ENCODE measurements at regions not wholly inside any gene's neighbourhood (a gene's known extent, or its start where the extent isn't known, plus 50 kb on each side); places are given as distances from the start of the nearest gene placed in this dataset.

DNA sequence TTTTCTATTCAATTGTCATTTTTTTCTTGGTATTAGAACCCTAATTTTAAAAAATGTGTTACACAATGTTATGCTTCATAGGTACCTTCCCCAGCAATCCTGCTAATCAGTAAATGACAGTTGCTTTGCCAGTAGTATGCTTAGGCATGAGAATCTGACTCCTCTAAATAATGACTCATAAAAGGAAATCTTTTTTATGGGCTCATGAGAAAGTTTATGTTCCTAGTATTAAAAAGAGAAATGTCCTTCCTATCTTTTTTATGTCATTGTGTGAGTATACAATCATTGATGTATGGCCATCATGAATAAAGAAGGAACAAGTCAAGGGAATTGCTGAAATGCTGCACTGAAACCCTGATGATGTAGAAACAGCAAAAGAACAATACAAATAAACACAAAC, 1237.7 kb upstream of the PCDH20 start:
- H3K56ac ChIP-seq (ENCODE audit: low read length), result no peak overlapping the region
- no peaks in the 10 kb centered on the region for H3K79me1 ChIP-seq (ENCODE audit: low read length)
- H2BK5ac ChIP-seq (ENCODE audit: low read length), result no peak overlapping the region
- H3K4me3 ChIP-seq (ENCODE audit: low read length), result no peak overlapping the region
- no peak overlapping the region for H2BK120ac ChIP-seq (ENCODE audit: low read depth, low read length)
- H4K5ac ChIP-seq (ENCODE audit: low read length), result no peak overlapping the region
- H3K4me2 ChIP-seq (ENCODE audit: low read length), result no peak overlapping the region
- H3K4me1 ChIP-seq (ENCODE audit: control insufficient read depth, low read depth, low read length), result no peaks in the 10 kb centered on the region
- no peak for DNase-seq
- no peak overlapping the region for H2AK5ac ChIP-seq (ENCODE audit: low read length)
- no peak overlapping the region for H2BK15ac ChIP-seq (replicated peaks; ENCODE audit: low read depth)
- no peaks in the 10 kb centered on the region for H3K36me3 ChIP-seq (ENCODE audit: control insufficient read depth, insufficient read depth, low read length)
- no peak overlapping the region for H4K8ac ChIP-seq (ENCODE audit: low read depth, low read length)
- H3K79me2 ChIP-seq (ENCODE audit: control insufficient read depth, insufficient read depth, low read length), result no peaks in the 10 kb centered on the region
- no peak overlapping the region for H3K18ac ChIP-seq (ENCODE audit: low read length)
- H3K4ac ChIP-seq (ENCODE audit: low read depth, low read length), result no peak overlapping the region
- H3K23ac ChIP-seq (ENCODE audit: low read length), result no peak overlapping the region
- no peaks in the 10 kb centered on the region for H3K27me3 ChIP-seq (ENCODE audit: insufficient read depth, low read length, poor library complexity)
- H3K9ac ChIP-seq (ENCODE audit: low read length), result no peak overlapping the region
- H3K27ac ChIP-seq (ENCODE audit: low read depth, low read length), result no peak overlapping the region

DNA sequence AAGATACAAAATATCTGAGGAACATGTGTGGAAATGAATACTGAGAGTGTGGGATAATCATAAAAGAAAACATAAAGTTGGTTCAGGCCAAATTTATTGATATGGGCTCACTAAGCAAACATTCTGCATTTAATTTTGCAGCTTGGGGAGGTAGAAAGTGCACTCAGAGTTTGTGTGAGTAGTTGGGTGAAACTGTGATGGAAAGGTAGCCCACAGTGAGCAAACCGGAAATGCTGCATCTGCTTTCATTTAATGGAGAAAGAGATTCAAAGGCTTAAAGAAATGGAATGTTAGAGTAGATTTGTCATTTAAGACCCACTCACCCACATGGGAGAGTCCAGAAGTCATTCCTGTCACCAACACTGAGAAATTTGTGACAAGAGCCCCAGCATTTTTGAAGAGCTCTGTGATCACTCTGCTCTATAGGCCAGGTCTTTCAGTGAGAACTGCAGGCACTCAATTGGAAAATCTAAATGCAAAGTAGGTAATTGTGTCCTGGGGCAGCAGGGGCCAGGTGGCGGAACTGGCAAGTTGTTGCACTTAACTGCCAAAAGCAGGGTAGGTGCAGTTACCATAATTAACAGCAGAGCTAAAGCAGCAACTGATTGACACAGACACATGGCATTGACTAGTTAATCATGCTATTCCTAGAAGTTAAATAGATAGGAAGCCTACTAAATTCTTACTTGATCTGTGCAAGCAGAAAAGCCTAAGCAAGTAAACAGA, 1228.3 kb upstream of the PCDH20 start:
- Histone ChIP-seq H3K4me3 (ENCODE audit: low read length) (no peak overlapping the region), H3K56ac (ENCODE audit: low read length) (no peak overlapping the region), H4K5ac (ENCODE audit: low read length) (no peak overlapping the region), H3K4me1 (ENCODE audit: control insufficient read depth, low read depth, low read length) (no peaks in the 10 kb centered on the region), H3K23ac (ENCODE audit: low read length) (no peak overlapping the region), H3K79me2 (ENCODE audit: control insufficient read depth, insufficient read depth, low read length) (no peaks in the 10 kb centered on the region), H3K27me3 (ENCODE audit: insufficient read depth, low read length, poor library complexity) (no peaks in the 10 kb centered on the region), H3K18ac (ENCODE audit: low read length) (no peak overlapping the region), H3K79me1 (ENCODE audit: low read length) (no peaks in the 10 kb centered on the region), H3K4ac (ENCODE audit: low read depth, low read length) (no peak overlapping the region), H2BK120ac (ENCODE audit: low read depth, low read length) (no peak overlapping the region), H2BK5ac (ENCODE audit: low read length) (no peak overlapping the region), H2AK5ac (ENCODE audit: low read length) (no peak overlapping the region), H3K36me3 (ENCODE audit: control insufficient read depth, insufficient read depth, low read length) (no peaks in the 10 kb centered on the region), H3K4me2 (ENCODE audit: low read length) (no peak overlapping the region), H3K9ac (ENCODE audit: low read length) (no peak overlapping the region), H4K8ac (ENCODE audit: low read depth, low read length) (no peak overlapping the region), H3K27ac (ENCODE audit: low read depth, low read length) (no peak overlapping the region), H2BK15ac (replicated peaks; ENCODE audit: low read depth) (no peak overlapping the region)
- no peak for DNase-seq
- no CpG with 5 or more reads among the region's 2 CpGs for WGBS (ENCODE audit: extremely low coverage, insufficient coverage, low lambda C conversion rate)

DNA sequence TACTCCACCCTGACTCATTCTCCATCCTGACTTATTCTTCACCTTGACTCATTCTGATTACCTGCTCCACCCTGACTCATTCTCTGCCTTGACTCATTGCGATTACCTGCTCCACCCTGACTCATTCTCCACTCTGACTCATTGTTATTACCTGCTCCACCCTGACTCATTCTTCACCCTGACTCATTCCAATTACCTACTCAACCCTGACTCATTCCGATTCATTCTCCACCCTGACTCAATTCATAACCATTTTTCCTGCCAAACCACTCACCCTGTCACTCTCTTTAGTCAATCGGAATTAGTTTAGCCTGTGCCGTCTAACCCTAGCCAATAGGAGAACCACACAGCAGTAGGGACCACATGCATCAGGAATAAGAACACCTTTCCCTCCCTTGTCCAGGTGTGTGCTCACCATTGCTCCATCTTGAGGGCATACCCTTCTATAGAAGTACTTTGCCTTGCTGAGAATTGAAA, 1227.4 kb upstream of the PCDH20 start:
- H2AK5ac ChIP-seq (ENCODE audit: low read length), result no peak overlapping the region
- H3K4me3 ChIP-seq (ENCODE audit: low read length), result no peak overlapping the region
- no peak overlapping the region for H3K18ac ChIP-seq (ENCODE audit: low read length)
- no CpG with 5 or more reads among the region's 4 CpGs for WGBS (ENCODE audit: extremely low coverage, insufficient coverage, low lambda C conversion rate)
- H3K4me1 ChIP-seq (ENCODE audit: control insufficient read depth, low read depth, low read length), result no peaks in the 10 kb centered on the region
- H3K4me2 ChIP-seq (ENCODE audit: low read length), result no peak overlapping the region
- H3K23ac ChIP-seq (ENCODE audit: low read length), result no peak overlapping the region
- no peak overlapping the region for H3K4ac ChIP-seq (ENCODE audit: low read depth, low read length)
- no peak overlapping the region for H2BK15ac ChIP-seq (replicated peaks; ENCODE audit: low read depth)
- H3K79me2 ChIP-seq (ENCODE audit: control insufficient read depth, insufficient read depth, low read length), result no peaks in the 10 kb centered on the region
- peak; percentile 69 for DNase-seq
- no peak overlapping the region for H3K56ac ChIP-seq (ENCODE audit: low read length)
- H3K9ac ChIP-seq (ENCODE audit: low read length), result no peak overlapping the region
- no peaks in the 10 kb centered on the region for H3K36me3 ChIP-seq (ENCODE audit: control insufficient read depth, insufficient read depth, low read length)
- no peak overlapping the region for H2BK120ac ChIP-seq (ENCODE audit: low read depth, low read length)
- H4K5ac ChIP-seq (ENCODE audit: low read length), result no peak overlapping the region
- no peaks in the 10 kb centered on the region for H3K27me3 ChIP-seq (ENCODE audit: insufficient read depth, low read length, poor library complexity)
- no peak overlapping the region for H2BK5ac ChIP-seq (ENCODE audit: low read length)
- H3K79me1 ChIP-seq (ENCODE audit: low read length), result no peaks in the 10 kb centered on the region
- no peak overlapping the region for H4K8ac ChIP-seq (ENCODE audit: low read depth, low read length)
- H3K27ac ChIP-seq (ENCODE audit: low read depth, low read length), result no peak overlapping the region

DNA sequence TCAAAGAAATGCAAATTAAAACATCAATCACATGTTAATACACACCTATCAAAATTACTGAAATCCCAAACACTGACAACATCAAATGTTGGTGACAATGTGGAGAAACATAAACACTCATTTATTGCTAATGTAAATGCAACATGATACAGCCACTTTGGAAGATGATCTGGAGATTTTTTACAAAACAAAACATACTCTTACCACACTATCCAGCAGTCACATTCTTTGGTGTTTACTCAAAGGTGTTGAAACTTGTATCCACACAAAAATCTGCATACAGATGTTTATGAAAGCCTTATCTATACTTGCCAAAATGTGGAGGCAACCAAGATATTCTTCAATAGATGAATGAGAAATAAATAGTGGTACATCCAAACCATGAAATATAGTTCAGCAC, 1219.5 kb upstream of the PCDH20 start:
- Histone ChIP-seq H2BK15ac (replicated peaks; ENCODE audit: low read depth) (no peak overlapping the region), H3K9ac (ENCODE audit: low read length) (no peak overlapping the region), H3K79me1 (ENCODE audit: low read length) (no peaks in the 10 kb centered on the region), H3K4ac (ENCODE audit: low read depth, low read length) (no peak overlapping the region), H2AK5ac (ENCODE audit: low read length) (no peak overlapping the region), H3K27ac (ENCODE audit: low read depth, low read length) (no peak overlapping the region), H3K23ac (ENCODE audit: low read length) (no peak overlapping the region), H3K79me2 (ENCODE audit: control insufficient read depth, insufficient read depth, low read length) (no peaks in the 10 kb centered on the region), H3K27me3 (ENCODE audit: insufficient read depth, low read length, poor library complexity) (no peaks in the 10 kb centered on the region), H3K36me3 (ENCODE audit: control insufficient read depth, insufficient read depth, low read length) (no peaks in the 10 kb centered on the region), H4K8ac (ENCODE audit: low read depth, low read length) (no peak overlapping the region), H4K5ac (ENCODE audit: low read length) (no peak overlapping the region), H3K4me2 (ENCODE audit: low read length) (no peak overlapping the region), H3K4me3 (ENCODE audit: low read length) (no peak overlapping the region), H3K4me1 (ENCODE audit: control insufficient read depth, low read depth, low read length) (no peaks in the 10 kb centered on the region), H2BK5ac (ENCODE audit: low read length) (no peak overlapping the region), H2BK120ac (ENCODE audit: low read depth, low read length) (no peak overlapping the region), H3K56ac (ENCODE audit: low read length) (no peak overlapping the region), H3K18ac (ENCODE audit: low read length) (no peak overlapping the region)
- DNase-seq, result no peak

DNA sequence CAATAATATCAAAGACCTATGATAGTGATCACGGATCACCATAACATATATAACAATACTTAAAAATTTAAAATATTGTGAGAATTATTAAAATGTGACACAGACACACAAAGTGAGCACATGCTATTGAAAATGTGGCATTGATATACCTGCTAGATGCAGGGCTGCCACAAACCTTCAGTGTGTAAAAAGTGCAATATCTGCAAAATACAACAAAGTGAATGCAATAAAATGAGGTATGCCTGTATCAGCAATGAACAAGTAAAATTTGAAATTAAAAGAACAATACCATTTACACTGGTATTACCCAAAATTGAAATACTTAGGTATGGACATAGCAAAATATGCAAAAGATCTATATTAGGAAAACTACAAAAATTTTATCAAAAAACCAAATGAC, 1217.8 kb upstream of the PCDH20 start:
- WGBS (ENCODE audit: extremely low coverage, insufficient coverage, low lambda C conversion rate), result no CpG with 5 or more reads among the region's 1 CpG
- H2BK5ac ChIP-seq (ENCODE audit: low read length), result no peak overlapping the region

DNA sequence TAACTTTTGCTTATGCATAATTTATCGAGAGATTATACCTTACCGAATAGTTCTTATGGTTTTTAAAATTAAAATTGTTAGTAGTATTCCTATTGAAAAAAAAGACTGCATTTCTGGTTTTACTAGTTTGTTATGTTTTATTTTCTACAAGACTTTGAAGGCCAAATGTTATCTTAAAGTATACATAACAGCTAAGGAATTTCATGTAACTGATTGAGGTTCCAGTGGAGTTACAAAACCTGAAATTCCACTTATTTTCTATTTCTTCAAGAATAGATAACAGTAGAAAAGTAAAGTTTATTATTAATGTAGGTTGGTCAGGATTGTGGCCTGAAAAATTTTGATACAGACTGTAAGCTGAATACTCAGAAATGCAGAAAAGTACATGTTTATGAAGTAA, 1216.0 kb upstream of the PCDH20 start:
- no peaks in the 10 kb centered on the region for H3K27me3 ChIP-seq (ENCODE audit: insufficient read depth, low read length, poor library complexity)

More for the DNA sequence above, 1217.8 kb upstream of the PCDH20 start:
- no peak overlapping the region for H3K18ac ChIP-seq (ENCODE audit: low read length)
- no peaks in the 10 kb centered on the region for H3K79me2 ChIP-seq (ENCODE audit: control insufficient read depth, insufficient read depth, low read length)
- no peak overlapping the region for H3K27ac ChIP-seq (ENCODE audit: low read depth, low read length)
- H3K23ac ChIP-seq (ENCODE audit: low read length), result no peak overlapping the region
- H3K4me2 ChIP-seq (ENCODE audit: low read length), result no peak overlapping the region
- H3K79me1 ChIP-seq (ENCODE audit: low read length), result no peaks in the 10 kb centered on the region
- no peaks in the 10 kb centered on the region for H3K27me3 ChIP-seq (ENCODE audit: insufficient read depth, low read length, poor library complexity)
- H4K8ac ChIP-seq (ENCODE audit: low read depth, low read length), result no peak overlapping the region
- H3K56ac ChIP-seq (ENCODE audit: low read length), result no peak overlapping the region
- H2BK15ac ChIP-seq (replicated peaks; ENCODE audit: low read depth), result no peak overlapping the region
- H2AK5ac ChIP-seq (ENCODE audit: low read length), result no peak overlapping the region
- no peak overlapping the region for H3K4ac ChIP-seq (ENCODE audit: low read depth, low read length)
- H2BK120ac ChIP-seq (ENCODE audit: low read depth, low read length), result no peak overlapping the region
- no peak overlapping the region for H3K9ac ChIP-seq (ENCODE audit: low read length)
- no peak overlapping the region for H3K4me3 ChIP-seq (ENCODE audit: low read length)
- no peak overlapping the region for H4K5ac ChIP-seq (ENCODE audit: low read length)
- H3K4me1 ChIP-seq (ENCODE audit: control insufficient read depth, low read depth, low read length), result no peaks in the 10 kb centered on the region
- no peaks in the 10 kb centered on the region for H3K36me3 ChIP-seq (ENCODE audit: control insufficient read depth, insufficient read depth, low read length)
- DNase-seq, result no peak

More for the DNA sequence above, 1216.0 kb upstream of the PCDH20 start:
- DNase-seq, result no peak
- H2BK5ac ChIP-seq (ENCODE audit: low read length), result no peak overlapping the region
- H2BK120ac ChIP-seq (ENCODE audit: low read depth, low read length), result no peak overlapping the region
- H3K4ac ChIP-seq (ENCODE audit: low read depth, low read length), result no peak overlapping the region
- no peak overlapping the region for H3K4me2 ChIP-seq (ENCODE audit: low read length)
- H3K18ac ChIP-seq (ENCODE audit: low read length), result no peak overlapping the region
- no peak overlapping the region for H3K23ac ChIP-seq (ENCODE audit: low read length)
- no CpG with 5 or more reads among the region's 2 CpGs for WGBS (ENCODE audit: extremely low coverage, insufficient coverage, low lambda C conversion rate)
- no peak overlapping the region for H2BK15ac ChIP-seq (replicated peaks; ENCODE audit: low read depth)
- no peaks in the 10 kb centered on the region for H3K36me3 ChIP-seq (ENCODE audit: control insufficient read depth, insufficient read depth, low read length)
- H4K5ac ChIP-seq (ENCODE audit: low read length), result no peak overlapping the region
- H3K27ac ChIP-seq (ENCODE audit: low read depth, low read length), result no peak overlapping the region
- H3K79me1 ChIP-seq (ENCODE audit: low read length), result no peaks in the 10 kb centered on the region
- no peaks in the 10 kb centered on the region for H3K79me2 ChIP-seq (ENCODE audit: control insufficient read depth, insufficient read depth, low read length)
- no peak overlapping the region for H4K8ac ChIP-seq (ENCODE audit: low read depth, low read length)
- H3K9ac ChIP-seq (ENCODE audit: low read length), result no peak overlapping the region
- no peaks in the 10 kb centered on the region for H3K4me1 ChIP-seq (ENCODE audit: control insufficient read depth, low read depth, low read length)
- no peak overlapping the region for H2AK5ac ChIP-seq (ENCODE audit: low read length)
- H3K4me3 ChIP-seq (ENCODE audit: low read length), result no peak overlapping the region
- no peak overlapping the region for H3K56ac ChIP-seq (ENCODE audit: low read length)
